GM12878 (cell line): ENCODE measurements at regions not wholly inside any gene's neighbourhood (a gene's known extent, or its start where the extent isn't known, plus 50 kb on each side); places are given as distances from the start of the nearest gene placed in this dataset.

ENCODE experiments used
- ATAC-seq: fragments of 200-7000 bp; cut with Tn5 transposase; 3 replicates; pipeline ENCODE4 v1.9.1; 2020; ENCODE audit warnings: mild to moderate bottlenecking, moderate library complexity
- BruUV-seq: library from RNA; stranded (reverse); fragments of 400-500 nt; replicated peaks from 2 replicates; lab custom pipeline; 2021; lab: Mats Ljungman, UMichigan
- CTCF ChIA-PET: fragments of 300-600 bp; sonication (Branson Sonifier 250); formaldehyde crosslinking; extraction: SDS; loops from one replicate; lab custom pipeline; 2021; ENCODE audit warnings: inconsistent platforms; lab: Yijun Ruan, JAX
- POLR2A ChIA-PET: fragments of 350-600 bp; formaldehyde crosslinking; extraction: SDS; loops from one replicate; lab custom pipeline; 2021; ENCODE audit warnings: inconsistent platforms; lab: Charles Lee
- RAD21 ChIA-PET: fragments of 300-600 bp; sonication (Branson Sonifier 250); formaldehyde crosslinking; loops from one replicate; lab custom pipeline; 2023; ENCODE audit warnings: antibody characterized with exemption; ENCODE audit not compliant: unreplicated experiment; lab: Charles Lee
- SMC1A ChIA-PET: fragments of 300-600 bp; sonication (Branson Sonifier 250); formaldehyde crosslinking; loops from one replicate; lab custom pipeline; 2023; ENCODE audit not compliant: unreplicated experiment, uncharacterized antibody; lab: Charles Lee
- DNase-seq: peaks from one replicate; pipeline ENCODE4 v3.0.0-alpha.2; 2011; ENCODE audit warnings: low read depth, low spot score
- FAIRE-seq: peaks from 3 replicates; lab custom pipeline; 2011; peaks lifted over from hg19 to GRCh38; lab: Jason Lieb, UNC
- H2AFZ ChIP-seq: 2 replicates; pipeline ENCODE4 v1.6.0; 2011; ENCODE audit warnings: low read depth, low read length, control low read depth; ENCODE audit not compliant: control insufficient read depth
- H3K27ac ChIP-seq: 2 replicates; pipeline ENCODE4 v1.5.1; 2011; ENCODE audit warnings: control low read depth; ENCODE audit not compliant: control insufficient read depth, insufficient read depth
- H3K27me3 ChIP-seq, 2 experiments: replicated peaks in 1 of 2; 2 replicates each; pipeline versions ENCODE4 v1.6.0 to v1.6.1; 2011; ENCODE audit warnings: low read length in 1 of 2; ENCODE audit not compliant: control insufficient read depth in 2 of 2, insufficient read depth in 2 of 2
- H3K36me3 ChIP-seq, 2 experiments: 2 replicates each; pipeline ENCODE4 v1.5.1; 2011; ENCODE audit warnings: low read length in 1 of 2; ENCODE audit not compliant: control insufficient read depth in 2 of 2, insufficient read depth in 2 of 2
- H3K4me1 ChIP-seq: 2 replicates; pipeline ENCODE4 v1.6.1; 2011; ENCODE audit warnings: mild to moderate bottlenecking, low read length, moderate library complexity, mixed read lengths; ENCODE audit not compliant: control insufficient read depth, insufficient read depth
- H3K4me2 ChIP-seq: 2 replicates; pipeline ENCODE4 v1.6.0; 2011; ENCODE audit warnings: control low read depth; ENCODE audit not compliant: control insufficient read depth, insufficient read depth
- H3K4me3 ChIP-seq: fragments of 200-600 bp; sonication (generic); 2 replicates; pipeline ENCODE4 v1.5.1; 2016
- H3K79me2 ChIP-seq: 2 replicates; pipeline ENCODE4 v1.6.0; 2011; ENCODE audit warnings: low read length; ENCODE audit not compliant: control insufficient read depth, insufficient read depth
- H3K9ac ChIP-seq: 2 replicates; pipeline ENCODE4 v1.8.0; 2011; ENCODE audit warnings: low read length, control low read depth, mixed read lengths; ENCODE audit not compliant: control insufficient read depth, insufficient read depth
- H3K9me3 ChIP-seq: replicated peaks from 3 replicates; pipeline ENCODE4 v1.5.1; 2011; ENCODE audit warnings: mild to moderate bottlenecking, low read length; ENCODE audit not compliant: control insufficient read depth, insufficient read depth
- H4K20me1 ChIP-seq: 2 replicates; pipeline ENCODE4 v1.6.0; 2011; ENCODE audit not compliant: control insufficient read depth, insufficient read depth
- CBX3 ChIP-seq: fragments of 200-600 bp; sonication (generic); IDR thresholded peaks from 2 replicates; pipeline ENCODE4 v1.6.1; 2016; ENCODE audit warnings: low read depth, borderline replicate concordance
- CEBPB ChIP-seq, 2 experiments: fragments of 150-350 bp in 1 of 2; IDR thresholded peaks; 2 replicates each; pipeline ENCODE4 v1.6.1; 2012 to 2014; ENCODE audit warnings: low read depth in 2 of 2, low read length in 2 of 2, borderline replicate concordance in 1 of 2, inconsistent platforms in 1 of 2
- FOS ChIP-seq: IDR thresholded peaks from 3 replicates; pipeline ENCODE4 v1.6.1; 2011; ENCODE audit warnings: borderline replicate concordance; ENCODE audit not compliant: insufficient read length; ENCODE audit errors: extremely low read depth
- FOXM1 ChIP-seq: IDR thresholded peaks from 2 replicates; pipeline ENCODE4 v1.6.1; 2012; ENCODE audit warnings: low read depth, mild to moderate bottlenecking, inconsistent platforms, low read length, moderate library complexity
- HCFC1 ChIP-seq: fragments of 150-350 bp; IDR thresholded peaks from 2 replicates; pipeline ENCODE4 v1.6.1; 2014; ENCODE audit warnings: low read length
- NBN ChIP-seq: fragments of 450-650 bp; IDR thresholded peaks from 2 replicates; pipeline ENCODE4 v1.6.1; 2016
- RAD51 ChIP-seq: fragments of 450-650 bp; IDR thresholded peaks from 2 replicates; pipeline ENCODE4 v1.6.1; 2016; ENCODE audit warnings: moderate library complexity, mild to moderate bottlenecking, inconsistent platforms
- SMARCA5 ChIP-seq: fragments of 450-650 bp; IDR thresholded peaks from 2 replicates; pipeline ENCODE4 v1.6.1; 2017; ENCODE audit warnings: mild to moderate bottlenecking
- SREBF1 ChIP-seq: IDR thresholded peaks from 2 replicates; pipeline ENCODE4 v1.6.1; 2012; ENCODE audit warnings: mild to moderate bottlenecking, low read length
- TAF1 ChIP-seq: IDR thresholded peaks from 2 replicates; pipeline ENCODE4 v1.6.1; 2011; ENCODE audit warnings: mild to moderate bottlenecking, low read depth, low read length, borderline replicate concordance
- WGBS: methylation state at CpG from one replicate; pipeline ENCODE4 v1.1.6; 2016; ENCODE audit warnings: low lambda C conversion rate; ENCODE audit not compliant: insufficient replicate concordance, insufficient coverage; ENCODE audit errors: missing lambda C conversion rate; 5-methylcytosine and 5-hydroxymethylcytosine counted together
- in situ Hi-C: fragments of 300-500 bp; cut with MboI; formaldehyde crosslinking; loops from 9 replicates; pipeline ENCODE4 v1.14.3; 2018; ENCODE audit warnings: mixed read lengths
- intact Hi-C: fragments of 100-400 bp; cut with micrococcal nuclease; formaldehyde crosslinking; loops from one replicate; pipeline ENCODE4 v1.14.2; 2022; ENCODE audit not compliant: unreplicated experiment
- TF ChIP-seq, protein P1 (sequence below): IDR thresholded peaks from 2 replicates; pipeline ENCODE4 v1.6.1; 2012; ENCODE audit warnings: improper control_type of control experiment, low read depth, low read length; ENCODE audit not compliant: insufficient replicate concordance
- TF ChIP-seq, protein P2 (sequence below): IDR thresholded peaks from 2 replicates; pipeline ENCODE4 v1.6.1; 2011; ENCODE audit warnings: mild to moderate bottlenecking, low read depth, low read length, moderate library complexity; ENCODE audit not compliant: insufficient replicate concordance
- TF ChIP-seq, protein P3 (sequence below), 3 experiments: IDR thresholded peaks in 2 of 3; conservative IDR thresholded peaks in 1 of 3; 2 replicates each; pipeline ENCODE4 v1.5.1; 2011; ENCODE audit warnings: low read depth in 3 of 3, low read length in 3 of 3, mild to moderate bottlenecking in 3 of 3, control low read depth in 2 of 3, moderate library complexity in 2 of 3, inconsistent platforms in 1 of 3, mixed read lengths in 1 of 3; ENCODE audit not compliant: control insufficient read depth in 2 of 3, insufficient read depth in 1 of 3; ENCODE audit errors: extremely low read depth in 1 of 3
- TF ChIP-seq, protein P4 (sequence below): fragments of 450-650 bp; IDR thresholded peaks from 2 replicates; pipeline ENCODE4 v1.6.1; 2017; ENCODE audit warnings: low read depth, mild to moderate bottlenecking, moderate library complexity

DNA sequence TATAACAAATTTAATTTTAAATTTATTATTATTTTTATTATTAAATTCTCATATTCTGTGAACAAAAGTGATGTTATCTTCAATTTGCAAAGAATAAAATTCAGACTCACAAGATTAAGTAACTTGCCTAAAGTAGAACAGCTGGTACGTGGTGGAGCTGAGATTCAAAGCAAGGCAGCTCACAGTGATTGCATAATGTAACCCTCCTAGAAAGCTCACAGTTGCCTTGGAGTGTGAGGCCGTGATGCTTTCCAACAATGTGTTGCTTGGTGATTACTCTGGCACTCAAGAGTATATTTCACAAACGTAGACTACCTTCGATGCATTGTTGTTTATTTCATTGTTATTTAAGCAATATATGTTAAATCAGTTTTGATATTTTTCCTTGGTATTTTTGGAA lies 1039.2 kb upstream of the PABPC4L start (continued):
- TF ChIP-seq, protein P1, sequence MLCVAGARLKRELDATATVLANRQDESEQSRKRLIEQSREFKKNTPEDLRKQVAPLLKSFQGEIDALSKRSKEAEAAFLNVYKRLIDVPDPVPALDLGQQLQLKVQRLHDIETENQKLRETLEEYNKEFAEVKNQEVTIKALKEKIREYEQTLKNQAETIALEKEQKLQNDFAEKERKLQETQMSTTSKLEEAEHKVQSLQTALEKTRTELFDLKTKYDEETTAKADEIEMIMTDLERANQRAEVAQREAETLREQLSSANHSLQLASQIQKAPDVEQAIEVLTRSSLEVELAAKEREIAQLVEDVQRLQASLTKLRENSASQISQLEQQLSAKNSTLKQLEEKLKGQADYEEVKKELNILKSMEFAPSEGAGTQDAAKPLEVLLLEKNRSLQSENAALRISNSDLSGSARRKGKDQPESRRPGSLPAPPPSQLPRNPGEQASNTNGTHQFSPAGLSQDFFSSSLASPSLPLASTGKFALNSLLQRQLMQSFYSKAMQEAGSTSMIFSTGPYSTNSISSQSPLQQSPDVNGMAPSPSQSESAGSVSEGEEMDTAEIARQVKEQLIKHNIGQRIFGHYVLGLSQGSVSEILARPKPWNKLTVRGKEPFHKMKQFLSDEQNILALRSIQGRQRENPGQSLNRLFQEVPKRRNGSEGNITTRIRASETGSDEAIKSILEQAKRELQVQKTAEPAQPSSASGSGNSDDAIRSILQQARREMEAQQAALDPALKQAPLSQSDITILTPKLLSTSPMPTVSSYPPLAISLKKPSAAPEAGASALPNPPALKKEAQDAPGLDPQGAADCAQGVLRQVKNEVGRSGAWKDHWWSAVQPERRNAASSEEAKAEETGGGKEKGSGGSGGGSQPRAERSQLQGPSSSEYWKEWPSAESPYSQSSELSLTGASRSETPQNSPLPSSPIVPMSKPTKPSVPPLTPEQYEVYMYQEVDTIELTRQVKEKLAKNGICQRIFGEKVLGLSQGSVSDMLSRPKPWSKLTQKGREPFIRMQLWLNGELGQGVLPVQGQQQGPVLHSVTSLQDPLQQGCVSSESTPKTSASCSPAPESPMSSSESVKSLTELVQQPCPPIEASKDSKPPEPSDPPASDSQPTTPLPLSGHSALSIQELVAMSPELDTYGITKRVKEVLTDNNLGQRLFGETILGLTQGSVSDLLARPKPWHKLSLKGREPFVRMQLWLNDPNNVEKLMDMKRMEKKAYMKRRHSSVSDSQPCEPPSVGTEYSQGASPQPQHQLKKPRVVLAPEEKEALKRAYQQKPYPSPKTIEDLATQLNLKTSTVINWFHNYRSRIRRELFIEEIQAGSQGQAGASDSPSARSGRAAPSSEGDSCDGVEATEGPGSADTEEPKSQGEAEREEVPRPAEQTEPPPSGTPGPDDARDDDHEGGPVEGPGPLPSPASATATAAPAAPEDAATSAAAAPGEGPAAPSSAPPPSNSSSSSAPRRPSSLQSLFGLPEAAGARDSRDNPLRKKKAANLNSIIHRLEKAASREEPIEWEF: no peak

DNA sequence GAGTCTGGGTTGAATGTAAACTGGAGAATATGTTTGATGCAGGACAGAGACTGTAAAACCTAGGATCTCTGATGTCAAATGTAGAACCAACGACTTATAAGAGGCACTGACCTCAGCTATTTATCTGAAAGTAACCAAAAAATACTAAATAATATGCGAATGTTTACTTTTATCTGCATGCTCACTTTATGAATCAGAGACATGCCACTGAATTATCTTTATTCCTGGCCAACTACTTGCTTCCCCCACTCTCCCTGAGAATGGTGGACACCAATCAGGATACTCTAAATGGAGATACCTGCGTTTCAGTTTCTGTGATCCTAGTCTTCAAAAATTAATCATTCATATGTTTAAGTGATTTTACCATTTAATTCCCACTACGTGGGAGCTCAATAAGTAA lies 1038.4 kb upstream of the PABPC4L start:
- intact Hi-C loops (no loop called here), in situ Hi-C loops (no loop called here)
- no peaks in the 10 kb centered on the region for H3K36me3 ChIP-seq
- ChIA-PET CTCF (no interaction called here), SMC1A (no interaction called here), POLR2A (no interaction called here), RAD21 (no interaction called here)
- H3K9ac ChIP-seq: no peak overlapping the region
- H4K20me1 ChIP-seq: no peaks in the 10 kb centered on the region
- WGBS: 0% methylated on average over 4 of the region's 4 CpGs
- BruUV-seq: no TSS peak
- no peaks in the 10 kb centered on the region for H3K27me3 ChIP-seq
- H3K4me3 ChIP-seq: no peak overlapping the region
- H2AFZ ChIP-seq: no peak overlapping the region
- DNase-seq (no peak), FAIRE-seq (no peak), ATAC-seq (no peak)
- no peaks in the 10 kb centered on the region for H3K79me2 ChIP-seq
- no peaks in the 10 kb centered on the region for H3K9me3 ChIP-seq
- no peak overlapping the region for H3K27ac ChIP-seq
- H3K4me2 ChIP-seq: no peak overlapping the region
- no peaks in the 10 kb centered on the region for H3K4me1 ChIP-seq
- TF ChIP-seq TAF1: no peak
- TF ChIP-seq, protein P2, sequence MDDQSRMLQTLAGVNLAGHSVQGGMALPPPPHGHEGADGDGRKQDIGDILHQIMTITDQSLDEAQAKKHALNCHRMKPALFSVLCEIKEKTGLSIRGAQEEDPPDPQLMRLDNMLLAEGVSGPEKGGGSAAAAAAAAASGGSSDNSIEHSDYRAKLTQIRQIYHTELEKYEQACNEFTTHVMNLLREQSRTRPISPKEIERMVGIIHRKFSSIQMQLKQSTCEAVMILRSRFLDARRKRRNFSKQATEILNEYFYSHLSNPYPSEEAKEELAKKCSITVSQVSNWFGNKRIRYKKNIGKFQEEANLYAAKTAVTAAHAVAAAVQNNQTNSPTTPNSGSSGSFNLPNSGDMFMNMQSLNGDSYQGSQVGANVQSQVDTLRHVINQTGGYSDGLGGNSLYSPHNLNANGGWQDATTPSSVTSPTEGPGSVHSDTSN: no peak
- TF ChIP-seq NBN: no peak
- TF ChIP-seq CEBPB (IDR thresholded peaks at IDR 0.05; ENCODE audit: borderline replicate concordance in 1 of 2, low read depth in 2 of 2, low read length in 2 of 2): no peak
- TF ChIP-seq RAD51: no peak
- TF ChIP-seq, protein P3, sequence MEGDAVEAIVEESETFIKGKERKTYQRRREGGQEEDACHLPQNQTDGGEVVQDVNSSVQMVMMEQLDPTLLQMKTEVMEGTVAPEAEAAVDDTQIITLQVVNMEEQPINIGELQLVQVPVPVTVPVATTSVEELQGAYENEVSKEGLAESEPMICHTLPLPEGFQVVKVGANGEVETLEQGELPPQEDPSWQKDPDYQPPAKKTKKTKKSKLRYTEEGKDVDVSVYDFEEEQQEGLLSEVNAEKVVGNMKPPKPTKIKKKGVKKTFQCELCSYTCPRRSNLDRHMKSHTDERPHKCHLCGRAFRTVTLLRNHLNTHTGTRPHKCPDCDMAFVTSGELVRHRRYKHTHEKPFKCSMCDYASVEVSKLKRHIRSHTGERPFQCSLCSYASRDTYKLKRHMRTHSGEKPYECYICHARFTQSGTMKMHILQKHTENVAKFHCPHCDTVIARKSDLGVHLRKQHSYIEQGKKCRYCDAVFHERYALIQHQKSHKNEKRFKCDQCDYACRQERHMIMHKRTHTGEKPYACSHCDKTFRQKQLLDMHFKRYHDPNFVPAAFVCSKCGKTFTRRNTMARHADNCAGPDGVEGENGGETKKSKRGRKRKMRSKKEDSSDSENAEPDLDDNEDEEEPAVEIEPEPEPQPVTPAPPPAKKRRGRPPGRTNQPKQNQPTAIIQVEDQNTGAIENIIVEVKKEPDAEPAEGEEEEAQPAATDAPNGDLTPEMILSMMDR (IDR thresholded peaks at IDR 0.05 in 2 of 3, conservative IDR thresholded peaks at IDR 0.05 in 1 of 3; ENCODE audit: control insufficient read depth in 2 of 3, extremely low read depth in 1 of 3, insufficient read depth in 1 of 3, low read depth in 3 of 3, low read length in 3 of 3): no peak
- no peak for TF ChIP-seq FOXM1
- TF ChIP-seq, protein P4, sequence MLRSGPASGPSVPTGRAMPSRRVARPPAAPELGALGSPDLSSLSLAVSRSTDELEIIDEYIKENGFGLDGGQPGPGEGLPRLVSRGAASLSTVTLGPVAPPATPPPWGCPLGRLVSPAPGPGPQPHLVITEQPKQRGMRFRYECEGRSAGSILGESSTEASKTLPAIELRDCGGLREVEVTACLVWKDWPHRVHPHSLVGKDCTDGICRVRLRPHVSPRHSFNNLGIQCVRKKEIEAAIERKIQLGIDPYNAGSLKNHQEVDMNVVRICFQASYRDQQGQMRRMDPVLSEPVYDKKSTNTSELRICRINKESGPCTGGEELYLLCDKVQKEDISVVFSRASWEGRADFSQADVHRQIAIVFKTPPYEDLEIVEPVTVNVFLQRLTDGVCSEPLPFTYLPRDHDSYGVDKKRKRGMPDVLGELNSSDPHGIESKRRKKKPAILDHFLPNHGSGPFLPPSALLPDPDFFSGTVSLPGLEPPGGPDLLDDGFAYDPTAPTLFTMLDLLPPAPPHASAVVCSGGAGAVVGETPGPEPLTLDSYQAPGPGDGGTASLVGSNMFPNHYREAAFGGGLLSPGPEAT: no peak
- TF ChIP-seq HCFC1: no peak
- no peak for TF ChIP-seq CBX3
- no peak for TF ChIP-seq SREBF1
- TF ChIP-seq SMARCA5: no peak
- TF ChIP-seq FOS: no peak
